ENCODE measurements at regions not wholly inside any gene's neighbourhood (a gene's known extent, or its start where the extent isn't known, plus 50 kb on each side); places are given as distances from the start of the nearest gene placed in this dataset.

GRCh38 chr6:144873623-144874378 lies 588.7 kb downstream of the UTRN start:
- no peak for DNase-seq
- in situ Hi-C loops (cut with HindIII; ENCODE audit: low pct_ligation_motif_present, low pct_unique_long_range_greater_than_20kb, low sequenced_read_pairs) = no loop called here

- no peak for DNase-seq
- in situ Hi-C loops (cut with HindIII; ENCODE audit: low pct_ligation_motif_present, low pct_unique_long_range_greater_than_20kb, low sequenced_read_pairs) = no loop called here
Observed at GRCh38 chr6:144876689-144877088, 591.6 kb downstream of the UTRN start.

GRCh38 chr6:144877118-144877517 lies 592.0 kb downstream of the UTRN start:
- in situ Hi-C loops (cut with HindIII; ENCODE audit: low pct_ligation_motif_present, low pct_unique_long_range_greater_than_20kb, low sequenced_read_pairs) = no loop called here
- DNase-seq = no peak

DNA sequence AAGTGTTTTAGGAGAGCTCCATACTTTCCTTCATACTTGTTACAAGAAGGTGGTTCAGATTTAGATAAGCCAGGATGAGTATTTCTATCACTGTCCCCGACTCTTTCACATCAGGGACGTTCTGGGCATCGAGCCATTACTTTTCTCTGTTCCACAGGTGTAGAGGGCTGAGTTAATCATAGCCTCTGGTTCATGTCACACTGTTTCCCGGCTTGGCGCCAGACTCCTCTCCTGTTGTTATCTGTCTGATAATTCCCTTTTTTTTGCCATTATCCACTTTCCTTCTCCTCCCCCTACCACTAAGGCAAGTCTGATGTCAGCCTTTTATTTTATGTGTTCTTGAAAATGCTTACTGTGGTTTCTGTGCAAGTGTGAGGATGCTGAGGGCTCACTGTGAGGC lies 593.4 kb downstream of the UTRN start:
- DNase-seq = no peak
- in situ Hi-C loops (cut with HindIII; ENCODE audit: low pct_ligation_motif_present, low pct_unique_long_range_greater_than_20kb, low sequenced_read_pairs) = no loop called here

GRCh38 chr6:144879436-144879835 lies 594.3 kb downstream of the UTRN start:
- in situ Hi-C loops (cut with HindIII; ENCODE audit: low pct_ligation_motif_present, low pct_unique_long_range_greater_than_20kb, low sequenced_read_pairs) = no loop called here
- DNase-seq = no peak

DNA sequence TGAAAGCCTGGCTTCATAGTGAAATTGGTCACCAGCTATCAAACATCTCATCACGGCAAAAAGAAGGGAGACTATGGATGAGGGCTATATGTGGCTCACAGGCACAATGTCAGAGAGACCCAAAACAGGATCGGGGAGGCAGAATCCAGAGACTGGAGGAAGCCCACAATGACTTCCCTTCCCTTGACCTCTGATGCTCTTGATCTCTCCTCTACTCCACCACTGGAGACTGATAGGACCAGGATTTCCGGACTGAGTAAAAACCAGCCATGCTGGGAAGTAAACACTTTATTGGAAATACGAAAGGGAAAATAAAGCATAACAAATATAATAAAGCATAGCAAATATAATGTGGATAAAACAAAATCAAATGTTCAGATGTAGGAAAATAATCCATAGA lies 597.3 kb downstream of the UTRN start:
- in situ Hi-C loops (cut with HindIII; ENCODE audit: low pct_ligation_motif_present, low pct_unique_long_range_greater_than_20kb, low sequenced_read_pairs) = no loop called here
- DNase-seq = no peak

DNA sequence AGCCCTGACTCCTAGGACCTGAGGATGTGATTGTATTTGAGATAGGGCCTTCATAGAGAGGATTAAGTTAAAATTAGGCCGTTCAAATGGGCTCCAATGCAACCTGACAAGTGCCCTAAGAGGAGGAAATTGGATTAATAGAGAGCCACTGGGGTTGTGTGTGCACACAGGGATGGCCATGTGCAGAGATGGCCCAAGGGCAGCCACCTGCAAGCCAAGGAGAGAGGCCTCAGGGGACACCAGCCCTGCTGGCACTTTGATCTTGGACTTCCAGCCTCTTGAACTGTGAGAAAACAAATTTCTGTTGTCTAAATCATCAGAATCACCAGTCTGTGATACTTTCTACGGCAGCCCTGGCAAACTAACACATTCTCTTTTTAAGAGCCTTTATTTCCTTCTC lies 598.8 kb downstream of the UTRN start:
- DNase-seq = no peak
- in situ Hi-C loops (cut with HindIII; ENCODE audit: low pct_ligation_motif_present, low pct_unique_long_range_greater_than_20kb, low sequenced_read_pairs) = no loop called here

GRCh38 chr6:144885817-144886216 lies 600.7 kb downstream of the UTRN start:
- DNase-seq = no peak
- in situ Hi-C loops (cut with HindIII; ENCODE audit: low pct_ligation_motif_present, low pct_unique_long_range_greater_than_20kb, low sequenced_read_pairs) = no loop called here

- in situ Hi-C loops (cut with HindIII; ENCODE audit: low pct_ligation_motif_present, low pct_unique_long_range_greater_than_20kb, low sequenced_read_pairs) = no loop called here
Observed at GRCh38 chr6:144886682-144887081, 601.5 kb downstream of the UTRN start.

GRCh38 chr6:144888621-144889020 lies 603.5 kb downstream of the UTRN start:
- no peak for DNase-seq
- in situ Hi-C loops (cut with HindIII; ENCODE audit: low pct_ligation_motif_present, low pct_unique_long_range_greater_than_20kb, low sequenced_read_pairs) = no loop called here

More at GRCh38 chr6:144886682-144887081, 601.5 kb downstream of the UTRN start:
- no peak for DNase-seq

DNA sequence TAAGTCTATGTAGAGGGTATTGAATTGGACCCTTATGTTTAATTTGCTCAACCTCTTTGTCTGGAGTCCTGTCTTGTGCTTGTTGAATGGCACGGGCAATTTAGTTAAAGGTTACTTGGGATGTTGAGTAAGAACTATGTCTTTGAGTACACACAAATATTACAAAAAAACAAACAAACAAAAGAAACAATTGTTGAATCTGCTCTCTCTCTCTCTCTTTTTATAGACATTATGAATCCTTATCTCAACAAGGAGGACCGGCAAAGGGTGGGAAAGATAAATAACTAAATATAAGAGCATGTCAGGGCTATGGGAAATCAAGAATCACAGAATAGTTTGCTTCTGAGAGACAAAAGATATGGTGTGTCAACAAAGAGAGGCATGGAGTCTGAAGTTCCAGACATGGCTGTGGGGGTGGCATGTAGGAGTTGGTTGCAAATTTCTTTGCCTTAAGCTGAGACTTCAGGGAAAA lies 608.6 kb downstream of the UTRN start:
- DNase-seq = no peak
- in situ Hi-C loops (cut with HindIII; ENCODE audit: low pct_ligation_motif_present, low pct_unique_long_range_greater_than_20kb, low sequenced_read_pairs) = no loop called here

DNA sequence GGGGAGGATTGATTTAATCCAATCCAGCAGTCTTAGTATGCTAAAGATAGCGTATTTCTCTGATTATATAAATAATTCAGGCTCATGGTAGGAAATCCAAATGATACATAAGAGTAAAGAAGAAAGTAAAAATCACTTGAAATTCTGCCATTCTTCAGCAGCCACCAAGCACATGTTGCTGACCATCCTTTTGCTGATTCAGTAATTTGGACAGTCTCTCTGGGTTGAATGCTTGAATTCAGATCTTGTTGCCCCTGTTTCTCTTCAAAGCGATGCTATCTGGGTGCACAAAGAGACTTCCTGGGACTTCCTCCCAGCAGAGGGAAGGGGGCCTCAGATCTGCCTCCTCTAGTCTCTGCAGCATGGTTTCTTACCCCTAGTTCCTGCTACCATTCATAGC lies 609.1 kb downstream of the UTRN start:
- in situ Hi-C loops (cut with HindIII; ENCODE audit: low pct_ligation_motif_present, low pct_unique_long_range_greater_than_20kb, low sequenced_read_pairs) = no loop called here
- no peak for DNase-seq

DNA sequence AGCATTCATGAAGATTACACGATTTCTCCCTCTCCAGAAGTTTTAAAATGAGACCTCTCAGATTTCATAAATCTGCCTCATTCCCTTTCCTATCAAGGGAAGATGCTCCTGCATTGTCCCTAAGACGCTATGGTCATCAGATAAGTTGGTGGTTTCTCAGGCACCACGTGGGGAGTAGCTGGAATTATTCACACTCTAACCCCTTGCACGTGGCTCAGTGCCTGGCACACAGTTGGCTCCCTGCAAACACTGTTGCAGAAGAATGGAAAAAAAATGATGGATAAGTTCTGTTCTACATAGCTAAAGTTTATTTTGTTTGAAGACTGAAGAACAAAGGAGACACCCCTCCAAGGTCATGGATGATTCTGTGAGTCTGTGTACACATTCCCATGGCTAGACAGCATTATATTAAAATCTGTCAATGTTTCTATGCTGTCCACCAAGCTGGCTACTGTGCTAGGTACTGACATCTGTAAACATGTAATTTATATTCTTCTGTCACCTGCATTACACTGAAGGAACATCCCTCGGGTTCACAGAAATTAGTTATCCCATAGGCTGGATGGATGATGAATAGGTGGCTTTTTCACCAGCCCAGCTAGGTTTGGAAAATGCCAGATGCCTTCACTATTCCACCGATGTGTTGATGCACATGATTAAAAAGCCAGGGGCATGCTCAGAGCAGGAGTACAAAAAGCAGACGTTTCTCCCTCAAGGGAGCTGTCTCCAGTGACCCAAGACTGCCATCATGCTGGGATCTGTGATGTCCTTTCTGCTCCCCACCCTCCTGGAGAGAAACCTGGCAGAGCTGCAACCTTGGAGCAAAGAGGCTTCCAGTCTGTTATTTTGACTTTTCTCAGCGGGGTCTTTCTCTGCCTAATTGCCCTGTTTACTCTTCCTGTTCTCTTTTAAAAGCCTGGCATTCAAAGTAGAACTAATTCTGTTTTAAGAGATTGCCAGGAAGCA lies 610.5 kb downstream of the UTRN start:
- in situ Hi-C loops (cut with HindIII; ENCODE audit: low pct_ligation_motif_present, low pct_unique_long_range_greater_than_20kb, low sequenced_read_pairs) = no loop called here
- no peak for DNase-seq

- in situ Hi-C loops (cut with HindIII; ENCODE audit: low pct_ligation_motif_present, low pct_unique_long_range_greater_than_20kb, low sequenced_read_pairs) = no loop called here
- no peak for DNase-seq
Observed at GRCh38 chr6:144896289-144896688, 611.2 kb downstream of the UTRN start.

DNA sequence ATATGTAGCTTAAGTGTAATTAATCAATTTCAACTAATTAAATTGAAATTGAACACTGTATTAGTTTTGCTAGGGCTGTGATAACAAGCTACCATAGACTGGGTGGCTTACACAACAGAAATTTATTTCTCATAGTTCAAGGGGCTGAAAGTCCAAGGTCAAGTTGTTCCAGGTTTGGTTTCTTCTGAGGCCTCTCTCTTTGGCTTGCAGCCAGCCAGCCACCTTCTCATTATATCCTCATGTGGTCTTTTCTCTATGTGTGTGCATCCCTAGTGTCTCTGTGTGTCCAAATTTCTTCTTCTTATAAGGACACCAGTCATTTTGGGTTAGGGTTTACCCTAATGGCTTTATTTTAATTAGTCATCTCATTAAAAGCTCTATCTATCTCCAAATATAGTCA lies 611.7 kb downstream of the UTRN start:
- in situ Hi-C loops (cut with HindIII; ENCODE audit: low pct_ligation_motif_present, low pct_unique_long_range_greater_than_20kb, low sequenced_read_pairs) = no loop called here
- DNase-seq = no peak

- peak; percentile 56 for DNase-seq
- in situ Hi-C loops (cut with HindIII; ENCODE audit: low pct_ligation_motif_present, low pct_unique_long_range_greater_than_20kb, low sequenced_read_pairs) = no loop called here
Observed at GRCh38 chr6:144897441-144897921, 612.3 kb downstream of the UTRN start.

- in situ Hi-C loops (cut with HindIII; ENCODE audit: low pct_ligation_motif_present, low pct_unique_long_range_greater_than_20kb, low sequenced_read_pairs) = no loop called here
- DNase-seq = peak; percentile 42
Observed at GRCh38 chr6:144898052-144898689, 613.0 kb downstream of the UTRN start.

DNA sequence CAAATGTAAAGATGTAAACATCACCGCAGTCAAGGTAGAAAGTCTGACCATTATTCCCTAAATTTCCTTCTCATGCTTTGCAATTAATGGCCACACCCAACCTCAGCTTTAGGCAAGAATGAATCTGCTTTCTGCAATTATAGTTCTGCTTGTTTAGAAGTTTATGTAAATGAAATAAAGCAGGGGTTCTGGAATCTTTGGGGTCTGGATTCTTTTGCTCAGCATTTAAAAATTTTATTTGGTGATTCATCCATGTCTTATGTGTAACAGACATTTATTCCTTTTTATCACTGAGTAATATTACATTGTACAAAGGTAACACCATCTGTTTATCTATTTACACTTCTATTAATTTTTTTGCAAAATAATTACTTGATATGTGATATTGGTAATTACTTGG lies 613.6 kb downstream of the UTRN start:
- no peak for DNase-seq
- in situ Hi-C loops (cut with HindIII; ENCODE audit: low pct_ligation_motif_present, low pct_unique_long_range_greater_than_20kb, low sequenced_read_pairs) = no loop called here

DNA sequence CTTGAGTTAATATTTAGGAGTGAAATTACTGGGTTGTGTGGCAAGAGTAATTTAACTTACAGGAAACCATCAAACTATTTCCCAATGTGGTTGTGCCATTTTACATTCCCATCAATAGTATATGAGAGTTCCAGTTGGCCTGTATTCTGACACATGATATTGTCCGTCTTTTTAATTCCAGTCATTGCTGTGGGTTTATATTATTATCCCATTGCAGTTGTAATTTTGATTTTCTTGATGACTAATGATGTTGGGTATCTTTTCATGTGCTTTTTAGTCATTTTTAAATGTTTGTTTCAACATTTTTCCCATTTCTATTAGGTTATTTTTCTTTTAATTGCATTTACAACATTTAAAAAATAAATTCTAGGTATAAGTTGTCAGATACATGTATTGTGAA lies 614.0 kb downstream of the UTRN start:
- no peak for DNase-seq
- in situ Hi-C loops (cut with HindIII; ENCODE audit: low pct_ligation_motif_present, low pct_unique_long_range_greater_than_20kb, low sequenced_read_pairs) = no loop called here

All from ACHN (cell line).